ENCODE measurements at regions not wholly inside any gene's neighbourhood (a gene's known extent, or its start where the extent isn't known, plus 50 kb on each side); places are given as distances from the start of the nearest gene placed in this dataset.

GRCh38 chr15:69982037-69982436, 115.7 kb downstream of the TLE3 start:
- Histone ChIP-seq H2BK5ac (ENCODE audit: low read depth, low read length, poor library complexity, severe bottlenecking) (no peak overlapping the region), H2BK20ac (ENCODE audit: low read depth, low read length) (no peak overlapping the region), H2BK15ac (ENCODE audit: low read depth, low read length) (no peak overlapping the region), H2AK9ac (replicated peaks; ENCODE audit: low read depth, low read length, poor library complexity) (no peak overlapping the region), H4K20me1 (ENCODE audit: insufficient read depth, low read length) (0 out of 2 replicates have a peak, but pooled peaks cover 4% of the 10 kb centered on the region), H3K4me3 (ENCODE audit: insufficient read depth, low read depth, low read length) (no peak overlapping the region), H3K4me2 (ENCODE audit: low read depth, low read length) (no peak overlapping the region), H4K91ac (ENCODE audit: insufficient read depth, low read depth, low read length) (no peak overlapping the region), H3K9me3 (ENCODE audit: control insufficient read depth, insufficient read depth, low read length) (no peaks in the 10 kb centered on the region; the same call in 1 of the 2 replicates), H2AK5ac (ENCODE audit: low read depth, low read length) (no peak overlapping the region), H2AFZ (replicated peaks; ENCODE audit: low read length, poor library complexity) (no peak overlapping the region), H3K9me1 (ENCODE audit: insufficient read depth, low read length) (no peaks in the 10 kb centered on the region), H3K4ac (ENCODE audit: low read depth, low read length) (no peak overlapping the region), H3K56ac (ENCODE audit: extremely low read depth, insufficient read depth, low read length) (no peak overlapping the region), H4K8ac (ENCODE audit: low read depth in 2 of 2, low read length in 2 of 2) (no peak overlapping the region), H3K27me3 (ENCODE audit: control insufficient read depth, insufficient read depth, low read length) (peaks cover 51% of the 10 kb centered on the region), H3K27ac (ENCODE audit: insufficient read depth, low read length) (no peak overlapping the region), H3K14ac (replicated peaks; ENCODE audit: low read depth, low read length) (no peak overlapping the region), H3K79me1 (ENCODE audit: low read depth in 1 of 2, low read length in 2 of 2) (no peaks in the 10 kb centered on the region), H3K23ac (ENCODE audit: low read depth, low read length) (no peak overlapping the region), H3K4me1 (ENCODE audit: control insufficient read depth, insufficient read depth, low read length) (no peaks in the 10 kb centered on the region), H3K9ac (ENCODE audit: low read depth, low read length) (no peak overlapping the region), H3K18ac (ENCODE audit: low read depth, low read length) (no peak overlapping the region), H4K5ac (ENCODE audit: low read depth, low read length) (no peak overlapping the region), H3K36me3 (ENCODE audit: control insufficient read depth, insufficient read depth, low read length) (no peaks in the 10 kb centered on the region), H2BK120ac (ENCODE audit: low read depth, low read length) (no peak overlapping the region)
- dilution Hi-C loops (cut with HindIII; ENCODE audit: low sequenced_read_pairs, unreplicated experiment), result no loop called here
- WGBS, 2 experiments (ENCODE audit: extremely low coverage in 2 of 2, insufficient read length in 1 of 2), result no CpG with 5 or more reads among the region's 2 CpGs
- in situ Hi-C loops (cut with MboI; ENCODE audit: low sequenced_read_pairs), result no loop called here
- BruUV-seq (replicated peaks), result no TSS peak
- ATAC-seq (ENCODE audit: low read depth), result no peak
- ChIA-PET POLR2A (ENCODE audit: unreplicated experiment) (interaction anchor here (0.9 kb wide), 1 partner anchor 9 kb away, joined by 3 read pairs; no protein-coding TSS in a partner anchor), CTCF (no interaction called here)
- intact Hi-C loops (cut with micrococcal nuclease), result no loop called here
- TF ChIP-seq POLR2A (IDR thresholded peaks at IDR 0.05; ENCODE audit: low read depth, low read length) (no peak), BHLHE40 (IDR thresholded peaks at IDR 0.05; ENCODE audit: low read depth, low read length) (no peak), CHD1 (IDR thresholded peaks at IDR 0.05; ENCODE audit: low read depth, low read length) (no peak), CEBPB (IDR thresholded peaks at IDR 0.05; ENCODE audit: low read depth, low read length) (no peak), FOS (IDR thresholded peaks at IDR 0.05; ENCODE audit: low read depth, low read length) (no peak), SMC3 (IDR thresholded peaks at IDR 0.05; ENCODE audit: low read depth, low read length) (no peak), CTCF (conservative IDR thresholded peaks at IDR 0.05; ENCODE audit: low read depth, low read length) (no peak), MAFK (IDR thresholded peaks at IDR 0.05; ENCODE audit: low read depth, low read length) (no peak), RAD21 (IDR thresholded peaks at IDR 0.05; ENCODE audit: low read length) (no peak), MXI1 (IDR thresholded peaks at IDR 0.05; ENCODE audit: borderline replicate concordance, low read depth, low read length) (no peak), ELK1 (IDR thresholded peaks at IDR 0.05; ENCODE audit: borderline replicate concordance, low read depth, low read length) (no peak), USF2 (IDR thresholded peaks at IDR 0.05; ENCODE audit: low read depth, low read length) (no peak), NFE2L2 (IDR thresholded peaks at IDR 0.05; ENCODE audit: low read depth, low read length) (no peak), MAZ (IDR thresholded peaks at IDR 0.05; ENCODE audit: borderline replicate concordance, low read depth, low read length) (no peak)
- DNase-seq, result no peak
